ENCODE measurements at regions not wholly inside any gene's neighbourhood (a gene's known extent, or its start where the extent isn't known, plus 50 kb on each side); places are given as distances from the start of the nearest gene placed in this dataset.
"Not testable (repeated sequence)": the region's sequence is repeated elsewhere in the genome, so short reads cannot be mapped to it uniquely, and the experiment has no call there.

GRCh38 chr4:43379016-43379415 lies 486.5 kb downstream of the GRXCR1 start:
- DNase-seq (ENCODE audit: low spot score) (no peak), ATAC-seq (no peak)
- intact Hi-C loops (cut with DNase I) = no loop called here

GRCh38 chr4:43380093-43380492 lies 487.6 kb downstream of the GRXCR1 start:
- no peak for DNase-seq (ENCODE audit: low spot score)
- intact Hi-C loops (cut with DNase I) = no loop called here
- ATAC-seq = no peak

GRCh38 chr4:43391069-43391468 lies 498.6 kb downstream of the GRXCR1 start:
- intact Hi-C loops (cut with DNase I) = no loop called here
- DNase-seq (ENCODE audit: low spot score) (no peak), ATAC-seq (no peak)

- DNase-seq (ENCODE audit: low spot score) (no peak), ATAC-seq (no peak)
- intact Hi-C loops (cut with DNase I) = no loop called here
Observed at GRCh38 chr4:43394976-43395375, 502.5 kb downstream of the GRXCR1 start.

GRCh38 chr4:43399726-43400125 lies 507.2 kb downstream of the GRXCR1 start:
- ATAC-seq (no peak), DNase-seq (ENCODE audit: low spot score) (no peak)
- intact Hi-C loops (cut with DNase I) = no loop called here

GRCh38 chr4:43402393-43402792 lies 509.9 kb downstream of the GRXCR1 start:
- DNase-seq (ENCODE audit: low spot score) = no peak
- intact Hi-C loops (cut with DNase I) = no loop called here
- ATAC-seq = no peak

GRCh38 chr4:43410636-43411035 lies 518.1 kb downstream of the GRXCR1 start:
- DNase-seq (ENCODE audit: low spot score) = no peak
- intact Hi-C loops (cut with DNase I) = no loop called here
- no peak for ATAC-seq

GRCh38 chr4:43411226-43411625 lies 518.7 kb downstream of the GRXCR1 start:
- intact Hi-C loops (cut with DNase I) = no loop called here
- no peak for DNase-seq (ENCODE audit: low spot score)

GRCh38 chr4:43423276-43423675 lies 530.8 kb downstream of the GRXCR1 start:
- ATAC-seq (no peak), DNase-seq (ENCODE audit: low spot score) (no peak)
- intact Hi-C loops (cut with DNase I) = no loop called here

More at GRCh38 chr4:43411226-43411625, 518.7 kb downstream of the GRXCR1 start:
- no peak for ATAC-seq

- intact Hi-C loops (cut with DNase I) = no loop called here
- ATAC-seq (no peak), DNase-seq (ENCODE audit: low spot score) (no peak)
Observed at GRCh38 chr4:43425206-43425605, 532.7 kb downstream of the GRXCR1 start.

GRCh38 chr4:43435291-43435690 lies 542.8 kb downstream of the GRXCR1 start:
- ATAC-seq = no peak
- intact Hi-C loops (cut with DNase I) = no loop called here
- no peak for DNase-seq (ENCODE audit: low spot score)

- intact Hi-C loops (cut with DNase I) = no loop called here
- no peak for DNase-seq (ENCODE audit: low spot score)
- ATAC-seq = no peak
Observed at GRCh38 chr4:43452948-43453347, 560.4 kb downstream of the GRXCR1 start.

GRCh38 chr4:43456383-43456782 lies 563.9 kb downstream of the GRXCR1 start:
- intact Hi-C loops (cut with DNase I) = no loop called here
- ATAC-seq (no peak), DNase-seq (ENCODE audit: low spot score) (no peak)

- ATAC-seq (no peak), DNase-seq (ENCODE audit: low spot score) (no peak)
- intact Hi-C loops (cut with DNase I) = no loop called here
Observed at GRCh38 chr4:43457866-43458265, 565.4 kb downstream of the GRXCR1 start.

- ATAC-seq = no peak
- intact Hi-C loops (cut with DNase I) = no loop called here
Observed at GRCh38 chr4:43458293-43458692, 565.8 kb downstream of the GRXCR1 start.

GRCh38 chr4:43471950-43472349 lies 579.4 kb downstream of the GRXCR1 start:
- DNase-seq (ENCODE audit: low spot score) (no peak), ATAC-seq (no peak)
- intact Hi-C loops (cut with DNase I) = no loop called here

More at GRCh38 chr4:43458293-43458692, 565.8 kb downstream of the GRXCR1 start:
- DNase-seq (ENCODE audit: low spot score) = no peak

- intact Hi-C loops (cut with DNase I) = no loop called here
- DNase-seq (ENCODE audit: low spot score) = no peak
- ATAC-seq = no peak
Observed at GRCh38 chr4:43481526-43481925, 589.0 kb downstream of the GRXCR1 start.

- ATAC-seq (no peak), DNase-seq (ENCODE audit: low spot score) (no peak)
- intact Hi-C loops (cut with DNase I) = no loop called here
Observed at GRCh38 chr4:43485196-43485595, 592.7 kb downstream of the GRXCR1 start.

GRCh38 chr4:43496188-43496587 lies 603.7 kb downstream of the GRXCR1 start:
- DNase-seq (ENCODE audit: low spot score) (no peak), ATAC-seq (no peak)
- intact Hi-C loops (cut with DNase I) = no loop called here

GRCh38 chr4:43496602-43497001 lies 604.1 kb downstream of the GRXCR1 start:
- ATAC-seq (no peak), DNase-seq (ENCODE audit: low spot score) (no peak)
- intact Hi-C loops (cut with DNase I) = no loop called here

GRCh38 chr4:43505823-43506222 lies 613.3 kb downstream of the GRXCR1 start:
- DNase-seq (ENCODE audit: low spot score); ATAC-seq; intact Hi-C loops (cut with DNase I): not testable (repeated sequence)

- no peak for ATAC-seq
- DNase-seq (ENCODE audit: low spot score) = no peak
- intact Hi-C loops (cut with DNase I) = no loop called here
Observed at GRCh38 chr4:43512253-43512652, 619.7 kb downstream of the GRXCR1 start.
